ENCODE measurements at regions not wholly inside any gene's neighbourhood (a gene's known extent, or its start where the extent isn't known, plus 50 kb on each side); places are given as distances from the start of the nearest gene placed in this dataset.

DNA sequence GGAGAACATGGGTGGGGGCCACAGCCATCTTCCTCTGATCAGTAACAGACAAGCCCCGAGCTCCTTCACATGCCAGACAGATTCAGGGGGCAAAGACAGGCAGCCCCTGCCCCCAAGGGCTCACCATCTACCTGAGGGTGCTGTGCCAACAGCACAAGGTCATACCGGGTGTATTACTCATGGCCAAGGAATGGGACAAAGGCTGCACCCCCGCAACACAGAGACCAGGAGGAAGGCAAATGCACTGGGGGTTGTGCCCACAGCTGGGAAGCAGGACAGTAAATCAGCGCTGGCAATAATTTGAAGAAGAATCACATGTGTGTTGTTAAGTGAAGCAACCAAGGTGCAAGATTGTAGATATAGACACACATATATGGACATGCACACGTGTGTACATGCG lies 137.1 kb downstream of the C16orf95 start:
- in situ Hi-C loops (cut with MboI; ENCODE audit: low sequenced_read_pairs): no loop called here

DNA sequence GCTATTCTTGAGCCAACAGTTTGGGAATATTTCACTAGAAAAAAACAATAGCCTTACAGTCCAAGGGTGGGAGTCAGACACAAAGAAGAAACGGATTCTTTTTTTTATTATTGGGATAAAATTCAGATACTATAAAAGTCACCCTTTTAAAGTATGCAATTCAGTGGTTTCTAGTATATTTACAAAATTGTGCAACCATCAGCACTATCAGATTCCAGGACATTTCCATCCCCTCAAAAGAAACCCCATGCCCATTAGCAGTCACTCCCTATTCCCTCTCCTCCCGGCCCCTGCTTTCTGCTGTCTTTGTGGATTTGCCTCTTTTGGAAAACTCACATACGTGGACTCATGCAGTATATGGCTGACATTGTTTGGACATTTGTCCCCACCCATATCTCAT lies 134.4 kb downstream of the C16orf95 start:
- in situ Hi-C loops (cut with MboI; ENCODE audit: low sequenced_read_pairs): no loop called here

DNA sequence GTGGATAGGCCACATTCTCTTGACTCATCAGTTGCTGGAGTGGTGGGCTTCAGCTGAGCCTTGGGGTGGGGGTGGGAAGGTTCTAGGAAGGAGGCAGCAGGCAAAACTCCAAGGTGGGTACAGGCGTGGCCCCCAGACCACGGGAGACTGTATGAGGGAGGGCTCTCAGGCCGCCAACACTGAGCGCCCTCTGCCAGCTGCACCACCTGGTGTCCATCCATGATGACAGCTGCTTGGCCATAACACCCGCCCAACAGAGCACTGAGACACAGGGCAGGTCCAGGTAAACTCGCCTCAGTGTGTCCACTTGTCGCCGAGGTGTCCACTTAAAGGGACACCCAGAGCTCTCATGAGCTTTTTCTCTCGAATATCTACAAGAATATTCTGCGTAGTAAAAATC lies 133.5 kb downstream of the C16orf95 start:
- in situ Hi-C loops (cut with MboI; ENCODE audit: low sequenced_read_pairs): no loop called here

DNA sequence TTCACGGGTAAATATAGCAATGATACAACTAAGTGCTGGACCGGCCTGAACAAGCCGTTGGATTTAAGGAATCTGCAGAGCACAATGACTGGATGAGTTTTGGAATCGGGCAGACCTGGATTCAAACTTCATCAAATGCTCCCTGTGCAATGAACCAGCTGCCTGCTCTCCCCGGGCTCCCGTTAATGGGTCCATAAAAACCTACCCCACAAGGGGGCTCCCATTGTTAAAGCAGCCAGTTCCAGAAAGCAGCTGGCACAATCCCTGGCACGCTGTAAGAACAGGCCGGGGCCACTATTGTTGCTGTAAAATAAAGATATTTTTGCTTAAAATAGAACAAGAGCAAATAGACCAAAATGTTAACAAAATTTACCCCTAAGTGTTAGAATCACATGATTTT lies 131.9 kb downstream of the C16orf95 start:
- in situ Hi-C loops (cut with MboI; ENCODE audit: low sequenced_read_pairs): no loop called here

DNA sequence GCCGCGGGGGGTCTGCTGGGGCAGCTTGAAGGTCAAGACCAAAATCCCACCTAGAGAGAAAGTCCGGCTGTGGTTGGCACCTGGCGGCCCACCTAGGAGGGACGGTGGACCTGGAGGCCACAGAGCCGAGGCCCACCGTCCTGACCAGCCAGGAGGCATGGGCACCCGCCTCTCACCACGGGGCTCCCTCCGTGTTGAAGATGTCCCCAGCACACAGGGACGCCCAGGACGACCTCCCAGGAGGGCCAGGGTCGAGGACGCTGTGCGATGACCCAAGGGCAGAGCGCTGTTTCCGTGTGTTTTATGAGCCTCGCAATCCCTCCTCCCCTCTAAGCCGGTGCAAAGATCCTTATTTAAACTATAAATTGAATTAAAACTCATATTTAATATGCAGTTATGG lies 131.2 kb downstream of the C16orf95 start:
- in situ Hi-C loops (cut with MboI; ENCODE audit: low sequenced_read_pairs): no loop called here

DNA sequence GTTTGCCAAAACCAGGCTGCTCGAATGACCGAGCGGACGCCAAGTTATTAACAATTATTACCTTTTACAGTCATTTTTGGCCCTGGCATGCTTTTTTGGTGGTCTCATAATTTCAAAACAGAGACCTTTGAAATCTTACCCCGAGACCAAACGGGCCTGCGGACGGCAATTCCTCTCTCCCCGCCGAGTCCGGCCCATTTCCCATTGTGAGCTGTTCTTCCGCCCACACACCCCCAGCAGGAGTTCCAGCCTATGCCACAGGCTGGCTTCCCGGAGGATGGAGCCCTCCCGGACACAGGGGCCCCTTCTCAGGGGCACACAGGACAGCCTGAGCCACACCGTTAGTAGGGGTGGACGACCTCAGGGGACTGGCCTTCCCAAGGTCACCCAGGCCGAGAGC lies 130.7 kb downstream of the C16orf95 start:
- in situ Hi-C loops (cut with MboI; ENCODE audit: low sequenced_read_pairs): no loop called here

DNA sequence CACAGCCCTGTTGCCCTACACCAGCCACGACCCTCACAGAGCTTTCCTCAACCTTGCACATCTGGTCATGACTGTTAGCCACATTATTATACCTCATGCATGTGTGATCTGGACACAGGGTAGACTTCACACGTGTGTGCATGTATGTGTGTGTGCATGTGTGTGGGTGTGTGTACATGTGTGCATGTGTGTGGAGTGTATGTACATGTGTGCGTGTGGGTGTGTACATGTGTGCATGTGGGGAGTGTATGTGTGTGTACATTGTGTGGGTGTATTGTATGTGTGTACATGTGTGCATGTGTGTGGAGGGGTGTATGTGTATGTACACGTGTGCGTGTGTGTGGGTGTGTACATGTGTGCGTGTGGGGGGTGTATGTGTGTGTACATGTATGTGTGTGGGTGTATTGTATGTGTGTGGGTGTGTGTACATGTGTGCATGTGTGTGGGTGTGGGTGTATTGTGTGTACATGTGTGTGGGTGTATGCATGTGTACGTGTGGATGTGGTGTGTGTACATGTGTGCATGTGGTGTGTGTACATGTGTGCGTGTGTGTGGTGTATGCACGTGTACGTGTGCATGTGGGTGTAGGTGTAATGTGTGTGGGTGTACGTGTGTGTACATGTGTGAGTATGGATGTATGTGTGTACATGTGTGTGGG lies 130.2 kb downstream of the C16orf95 start:
- in situ Hi-C loops (cut with MboI; ENCODE audit: low sequenced_read_pairs): no loop called here

DNA sequence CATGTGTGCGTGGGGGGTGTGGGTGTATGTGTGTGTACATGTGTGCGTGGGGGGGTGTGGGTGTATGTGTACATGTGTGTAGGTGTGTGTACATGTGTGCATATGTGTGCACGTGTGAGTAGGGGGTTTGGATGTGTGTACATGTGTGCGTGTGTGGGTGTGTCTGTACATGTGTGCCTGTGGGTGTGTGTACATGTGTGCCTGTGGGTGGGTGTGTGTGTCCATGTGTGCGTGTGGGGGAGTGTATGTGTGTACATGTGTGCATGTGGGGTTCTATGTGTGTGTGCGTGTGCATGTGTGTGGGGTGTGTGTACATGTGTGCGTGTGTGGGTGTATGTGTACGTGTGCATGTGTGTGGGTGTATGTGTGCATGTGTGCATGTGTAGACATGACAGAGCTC lies 129.1 kb downstream of the C16orf95 start:
- in situ Hi-C loops (cut with MboI; ENCODE audit: low sequenced_read_pairs): no loop called here

DNA sequence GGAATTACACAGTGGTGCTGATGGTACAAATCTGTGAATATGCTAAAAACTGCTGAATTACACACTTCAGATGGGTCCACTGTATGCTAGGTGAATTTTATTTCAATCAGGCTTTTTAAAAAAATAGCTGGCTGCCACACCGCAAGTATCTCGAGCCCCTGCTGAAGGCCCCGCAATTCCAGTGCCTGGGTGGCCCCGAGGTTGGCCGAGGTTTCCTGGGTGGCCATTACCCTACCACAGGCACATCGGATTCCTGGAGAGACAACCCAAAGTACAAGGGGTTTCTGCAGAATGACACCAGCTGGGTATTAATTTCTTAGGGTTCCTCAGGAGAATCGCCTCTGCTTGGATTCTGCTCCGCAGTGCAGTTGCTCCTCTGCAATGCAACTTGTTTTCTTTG lies 127.8 kb downstream of the C16orf95 start:
- in situ Hi-C loops (cut with MboI; ENCODE audit: low sequenced_read_pairs): no loop called here

DNA sequence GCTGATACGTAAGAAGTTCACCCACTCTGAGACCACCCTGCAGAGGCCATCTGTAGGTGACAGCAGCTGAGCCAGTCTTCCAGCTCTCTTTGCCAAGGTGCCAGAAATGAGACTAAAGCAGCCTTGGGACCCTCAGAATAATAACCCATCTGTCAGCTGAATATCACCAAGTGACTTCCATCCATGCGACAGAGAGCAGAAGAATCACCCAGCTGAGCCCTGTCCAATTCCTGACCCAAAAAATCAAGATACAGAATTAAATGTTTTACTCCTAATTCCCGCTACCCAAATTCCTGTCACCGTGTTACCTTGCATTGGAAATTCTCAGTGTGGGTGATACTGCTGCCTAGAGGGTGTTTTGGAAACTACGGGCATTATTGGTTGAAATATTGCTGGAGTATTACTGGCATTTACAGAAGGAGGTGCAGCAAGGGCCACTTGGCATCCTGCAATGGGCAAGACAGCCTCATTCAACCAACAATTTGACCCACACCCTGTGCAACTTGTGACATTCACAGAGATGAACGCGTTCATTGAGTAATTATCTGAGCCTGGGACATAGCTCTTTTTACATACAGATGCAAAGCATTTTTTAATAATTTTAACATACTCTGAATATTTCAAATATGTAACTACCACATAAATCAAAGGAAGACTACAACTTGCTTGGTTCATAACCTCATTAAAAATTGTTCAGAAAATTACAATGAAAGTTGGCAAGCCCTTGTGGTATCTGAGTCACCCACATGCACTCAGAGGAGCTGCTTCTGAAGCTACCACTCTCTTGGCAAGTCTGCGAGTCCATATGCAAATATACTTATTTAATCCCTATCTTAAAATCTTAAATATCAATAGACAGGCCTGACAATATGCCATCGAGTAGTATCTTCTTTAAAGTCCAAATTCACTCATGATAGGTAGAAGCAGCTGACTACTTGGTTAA lies 126.6 kb downstream of the C16orf95 start:
- in situ Hi-C loops (cut with MboI; ENCODE audit: low sequenced_read_pairs): no loop called here

DNA sequence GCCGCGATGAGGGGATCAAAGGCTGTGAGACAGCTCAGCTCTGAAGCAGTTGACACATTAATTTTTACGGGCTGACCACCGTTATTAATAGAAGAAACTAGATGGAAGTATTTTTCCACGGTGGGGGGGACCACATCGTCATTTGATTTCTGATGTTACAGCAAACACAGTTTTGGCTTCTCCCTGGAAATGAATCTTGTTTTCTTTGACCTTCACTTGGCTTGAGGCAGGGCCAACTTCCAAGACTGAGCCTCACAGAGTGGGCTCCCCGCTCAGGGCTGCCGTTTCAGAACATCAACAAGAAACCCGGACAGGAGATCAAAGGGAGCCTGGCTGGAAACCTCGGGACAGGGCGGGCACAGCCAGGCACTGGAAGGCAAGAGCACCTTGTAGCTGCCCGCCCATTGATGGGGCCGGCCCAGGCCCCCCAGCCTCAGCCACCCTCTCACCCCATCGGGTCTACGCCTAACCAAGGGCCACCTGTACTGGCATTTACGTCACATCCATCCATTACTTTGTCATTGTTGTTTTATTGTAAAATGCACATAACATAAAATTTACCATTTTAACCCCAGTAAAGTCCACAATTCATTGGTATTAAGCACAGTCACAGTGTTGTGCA lies 124.6 kb downstream of the C16orf95 start:
- in situ Hi-C loops (cut with MboI; ENCODE audit: low sequenced_read_pairs): no loop called here

DNA sequence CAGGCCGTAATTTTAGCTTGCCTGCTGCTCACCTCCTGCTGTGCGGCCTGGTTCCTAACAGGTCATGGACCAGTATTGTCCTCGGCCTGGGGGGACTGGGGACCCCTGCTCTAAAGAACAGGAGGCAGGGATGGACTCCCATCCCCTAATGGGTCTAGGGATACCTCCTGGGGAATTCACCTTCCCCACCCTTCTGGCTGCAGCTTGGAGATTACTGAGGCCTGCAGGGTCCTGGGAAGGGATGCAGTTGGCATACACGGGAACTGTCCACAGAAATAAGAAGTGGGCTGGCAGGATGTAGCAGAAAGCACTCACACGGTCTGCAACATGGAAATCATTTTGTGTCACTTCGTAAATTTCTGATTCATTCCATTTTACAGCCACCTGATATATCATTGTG lies 123.0 kb downstream of the C16orf95 start:
- in situ Hi-C loops (cut with MboI; ENCODE audit: low sequenced_read_pairs): no loop called here

DNA sequence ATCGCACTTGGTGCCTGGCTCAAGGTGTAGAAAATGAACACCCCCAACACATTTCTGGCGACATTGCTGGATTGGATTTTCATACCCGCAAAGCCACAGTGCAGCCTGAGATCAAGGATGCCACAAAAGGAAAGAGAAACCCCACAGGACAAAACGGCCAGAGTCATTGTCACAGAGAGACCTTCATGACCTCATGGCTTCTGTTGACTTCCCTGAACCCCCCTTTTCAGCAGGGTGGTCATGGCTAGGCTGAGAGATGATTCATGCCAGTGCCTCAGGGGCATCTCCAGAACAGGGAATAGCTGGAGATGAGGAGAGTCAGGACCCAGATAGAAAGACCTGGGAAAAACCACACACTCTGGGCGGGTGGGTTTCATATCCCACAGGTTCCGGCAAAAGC lies 122.0 kb downstream of the C16orf95 start:
- in situ Hi-C loops (cut with MboI; ENCODE audit: low sequenced_read_pairs): no loop called here

DNA sequence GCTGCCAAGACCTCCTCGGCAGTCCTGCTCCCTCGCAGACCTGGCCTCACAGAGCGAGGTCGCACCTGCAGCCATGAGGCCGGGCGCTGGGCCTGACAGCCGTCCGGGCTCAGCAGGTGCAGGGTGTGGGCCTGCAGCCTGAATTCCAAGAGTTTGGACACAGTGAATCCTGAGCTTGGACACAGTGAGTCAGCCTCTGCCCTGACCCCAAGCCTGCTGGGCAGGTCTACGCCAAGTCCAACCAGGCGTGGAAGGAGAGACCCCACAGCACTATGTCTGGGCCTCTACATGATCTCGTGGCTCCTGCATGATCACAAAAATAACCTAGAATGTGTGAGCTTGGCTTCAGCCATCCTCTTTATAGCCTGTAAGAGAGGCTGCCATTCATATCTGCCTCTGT lies 121.0 kb downstream of the C16orf95 start:
- in situ Hi-C loops (cut with MboI; ENCODE audit: low sequenced_read_pairs): no loop called here

DNA sequence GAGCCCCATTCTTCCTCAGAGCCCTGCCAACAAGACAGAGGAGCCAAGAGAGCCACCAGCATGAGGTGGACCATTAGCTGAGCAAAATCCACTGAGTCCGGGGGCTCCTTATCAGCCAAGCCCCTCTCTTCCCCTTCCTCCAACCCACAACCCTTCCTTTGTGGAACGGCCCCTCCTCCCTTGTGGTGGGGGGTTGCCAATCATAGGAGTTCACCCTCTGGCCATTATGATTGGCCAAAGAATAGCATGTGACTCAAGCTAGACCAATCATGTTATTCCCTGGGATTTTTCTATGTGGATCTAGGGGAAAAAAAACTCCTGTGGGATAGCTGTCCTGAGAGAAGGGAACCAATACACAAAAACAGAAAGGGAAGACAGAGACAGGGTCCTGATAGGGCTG lies 120.5 kb downstream of the C16orf95 start:
- in situ Hi-C loops (cut with MboI; ENCODE audit: low sequenced_read_pairs): no loop called here

DNA sequence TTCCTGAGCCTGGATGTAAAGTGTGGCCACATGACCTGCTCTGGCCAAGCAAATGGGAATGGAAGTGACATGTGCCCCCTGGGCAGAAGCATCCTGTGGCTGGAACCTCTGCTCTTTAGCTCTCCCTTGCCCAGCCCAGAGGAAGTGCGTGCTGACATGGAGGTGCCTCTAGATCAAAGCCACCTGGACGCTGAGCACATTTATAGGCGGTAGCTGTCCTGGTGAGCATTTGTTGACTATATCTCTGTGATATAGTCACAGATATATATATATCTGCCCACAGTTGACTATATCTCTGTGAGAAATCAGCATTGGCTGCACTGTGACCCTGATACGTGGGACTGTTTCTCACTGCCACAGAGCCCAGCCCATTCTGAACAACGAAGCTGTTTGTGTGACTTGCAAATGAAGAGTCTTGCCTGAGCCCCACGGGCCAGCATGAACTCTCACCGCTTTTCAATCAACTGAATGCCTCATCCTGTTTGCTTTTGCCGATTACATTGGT lies 118.8 kb downstream of the C16orf95 start:
- in situ Hi-C loops (cut with MboI; ENCODE audit: low sequenced_read_pairs): no loop called here

DNA sequence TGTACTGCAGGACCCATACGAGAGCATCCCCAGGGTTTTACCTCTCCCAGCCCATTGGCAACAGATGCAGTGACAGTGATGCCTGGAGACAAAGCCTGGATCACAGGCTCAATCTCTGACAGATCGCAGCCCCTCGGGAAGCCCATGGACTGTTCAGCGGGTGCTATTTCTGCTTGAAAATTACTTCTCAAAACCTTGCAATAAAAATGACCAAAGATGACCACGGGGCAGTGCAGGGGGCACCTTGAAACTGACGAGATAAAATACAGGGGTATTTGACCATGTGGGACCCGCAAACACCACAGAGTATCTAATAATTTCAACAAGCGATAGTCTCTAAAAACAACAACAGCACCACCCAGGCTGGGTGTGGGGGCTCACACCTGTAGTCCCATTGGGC lies 118.3 kb downstream of the C16orf95 start:
- in situ Hi-C loops (cut with MboI; ENCODE audit: low sequenced_read_pairs): no loop called here

DNA sequence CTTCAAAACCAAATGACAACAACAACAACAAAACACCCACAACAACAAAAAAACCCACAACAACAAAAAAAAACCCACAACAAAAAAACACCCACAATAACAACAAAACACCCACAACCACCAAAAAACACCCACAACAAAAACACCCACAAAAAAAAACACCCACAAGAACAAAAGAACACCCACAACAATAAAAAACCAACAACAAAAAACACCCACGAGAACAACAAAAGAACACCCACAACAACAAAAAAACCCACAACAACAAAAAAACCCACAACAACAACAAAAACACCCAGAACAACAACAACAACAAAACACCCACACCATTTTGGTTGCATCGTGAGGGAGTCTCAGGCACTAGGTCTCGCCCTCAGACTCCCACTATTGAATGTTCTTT lies 117.8 kb downstream of the C16orf95 start:
- in situ Hi-C loops (cut with MboI; ENCODE audit: low sequenced_read_pairs): no loop called here

DNA sequence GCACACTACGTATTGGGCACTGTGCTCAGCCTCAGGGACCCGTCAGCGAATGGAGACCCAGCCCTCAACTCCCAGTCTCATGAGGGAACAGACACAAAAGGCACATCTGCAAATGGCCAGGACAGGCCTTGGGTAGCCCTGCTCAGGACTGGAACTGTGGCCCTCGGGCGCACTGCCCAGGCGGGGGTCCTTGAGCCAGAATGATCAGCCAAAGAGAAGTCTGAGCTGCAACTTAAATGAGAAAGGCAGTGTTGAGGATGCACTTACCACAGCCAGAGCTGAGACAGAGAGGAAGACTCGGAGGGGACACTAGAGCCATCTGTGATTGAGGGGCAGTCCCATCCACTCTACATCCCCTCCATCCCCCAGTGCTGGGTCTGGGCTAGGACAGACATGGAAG lies 117.3 kb downstream of the C16orf95 start:
- in situ Hi-C loops (cut with MboI; ENCODE audit: low sequenced_read_pairs): no loop called here

DNA sequence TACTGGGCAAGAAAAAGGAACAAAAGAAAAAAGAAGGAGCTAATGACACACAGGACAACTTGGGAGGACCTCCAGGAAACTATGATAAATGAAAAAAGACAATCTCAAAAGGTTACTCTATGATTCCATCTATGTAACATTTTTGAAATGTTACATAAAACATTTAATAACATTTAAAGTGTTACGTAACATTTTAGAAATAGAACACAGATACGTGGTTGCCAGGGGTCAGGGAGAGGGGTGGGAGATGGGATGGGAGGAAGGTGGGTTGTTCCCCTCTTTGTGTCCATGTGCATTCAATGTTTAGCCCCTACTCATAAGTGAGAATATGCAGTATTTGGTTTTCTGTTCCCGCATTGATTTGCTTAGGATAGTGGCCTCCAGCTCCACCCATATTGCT lies 116.6 kb downstream of the C16orf95 start:
- in situ Hi-C loops (cut with MboI; ENCODE audit: low sequenced_read_pairs): no loop called here

DNA sequence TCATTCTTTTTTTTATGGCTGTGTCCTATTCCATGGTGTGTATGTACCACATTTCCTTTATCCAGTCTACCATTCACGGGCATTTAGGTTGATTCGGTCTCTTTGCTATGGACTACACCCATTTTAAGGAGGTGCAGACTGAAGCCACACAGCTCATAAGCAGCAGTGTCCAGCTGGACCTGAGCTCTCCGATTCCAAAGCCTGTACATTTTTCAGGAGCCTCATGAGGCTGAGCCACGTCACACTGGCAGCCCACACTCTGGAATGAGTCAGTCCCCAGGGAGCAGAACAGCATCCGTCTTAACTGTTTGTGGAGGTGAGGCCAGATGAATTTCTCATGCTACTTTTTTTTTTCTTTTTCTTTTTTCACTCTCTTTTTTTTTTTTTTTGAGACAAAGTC lies 116.1 kb downstream of the C16orf95 start:
- in situ Hi-C loops (cut with MboI; ENCODE audit: low sequenced_read_pairs): no loop called here

DNA sequence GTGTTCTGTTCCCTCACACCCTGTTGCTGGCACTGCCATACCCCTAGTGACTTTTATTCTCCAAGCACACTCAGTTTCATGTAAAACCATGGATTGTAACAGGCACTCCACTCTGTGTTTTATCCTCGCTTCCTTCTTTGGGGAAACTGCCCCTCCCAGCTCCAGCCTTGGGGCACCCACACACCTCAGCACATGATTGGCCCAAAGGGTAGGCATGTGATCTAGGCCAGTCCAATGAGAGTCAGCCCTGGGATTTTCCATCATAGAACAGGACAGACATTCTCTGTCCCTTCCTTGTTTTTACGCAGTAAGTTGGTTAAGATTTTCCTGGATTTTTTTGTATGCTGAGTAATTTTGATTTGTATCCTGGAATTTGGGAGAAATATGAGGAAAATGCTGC lies 115.4 kb downstream of the C16orf95 start:
- in situ Hi-C loops (cut with MboI; ENCODE audit: low sequenced_read_pairs): no loop called here
